ENCODE measurements at regions not wholly inside any gene's neighbourhood (a gene's known extent, or its start where the extent isn't known, plus 50 kb on each side); places are given as distances from the start of the nearest gene placed in this dataset.

DNA sequence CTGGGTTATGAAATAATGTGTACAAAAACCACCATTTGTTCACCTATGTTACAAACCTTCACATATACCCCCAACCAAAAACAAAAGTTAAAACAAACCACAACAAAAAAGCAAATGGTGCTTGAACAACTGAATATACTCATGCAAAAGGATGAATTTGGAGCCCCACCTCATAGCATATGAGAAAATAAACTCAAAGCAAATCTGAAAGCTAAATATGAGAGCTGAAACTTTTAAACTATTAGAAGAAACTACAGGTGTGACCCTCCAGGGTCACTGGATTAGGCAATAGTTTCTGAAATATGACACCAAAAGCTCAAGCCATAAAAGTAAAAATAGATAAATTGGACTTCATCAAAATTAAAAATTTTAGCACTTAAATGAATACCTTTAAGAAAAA, 215.5 kb upstream of the CHRM3 start:
- no peak for TF ChIP-seq POLR2A (IDR thresholded peaks at IDR 0.05)
- TF ChIP-seq, protein P1, sequence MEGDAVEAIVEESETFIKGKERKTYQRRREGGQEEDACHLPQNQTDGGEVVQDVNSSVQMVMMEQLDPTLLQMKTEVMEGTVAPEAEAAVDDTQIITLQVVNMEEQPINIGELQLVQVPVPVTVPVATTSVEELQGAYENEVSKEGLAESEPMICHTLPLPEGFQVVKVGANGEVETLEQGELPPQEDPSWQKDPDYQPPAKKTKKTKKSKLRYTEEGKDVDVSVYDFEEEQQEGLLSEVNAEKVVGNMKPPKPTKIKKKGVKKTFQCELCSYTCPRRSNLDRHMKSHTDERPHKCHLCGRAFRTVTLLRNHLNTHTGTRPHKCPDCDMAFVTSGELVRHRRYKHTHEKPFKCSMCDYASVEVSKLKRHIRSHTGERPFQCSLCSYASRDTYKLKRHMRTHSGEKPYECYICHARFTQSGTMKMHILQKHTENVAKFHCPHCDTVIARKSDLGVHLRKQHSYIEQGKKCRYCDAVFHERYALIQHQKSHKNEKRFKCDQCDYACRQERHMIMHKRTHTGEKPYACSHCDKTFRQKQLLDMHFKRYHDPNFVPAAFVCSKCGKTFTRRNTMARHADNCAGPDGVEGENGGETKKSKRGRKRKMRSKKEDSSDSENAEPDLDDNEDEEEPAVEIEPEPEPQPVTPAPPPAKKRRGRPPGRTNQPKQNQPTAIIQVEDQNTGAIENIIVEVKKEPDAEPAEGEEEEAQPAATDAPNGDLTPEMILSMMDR (IDR thresholded peaks at IDR 0.05) = no peak
